Body of pancreas (tissue), 4 donors: ENCODE measurements at regions not wholly inside any gene's neighbourhood (a gene's known extent, or its start where the extent isn't known, plus 50 kb on each side); places are given as distances from the start of the nearest gene placed in this dataset.

ENCODE experiments used
- ATAC-seq: fragments of 150-250 bp; one replicate; pipeline ENCODE4 v1.9.1; 2016
- DNase-seq, 4 donors: peaks; one replicate each; pipeline ENCODE4 v3.0.0-alpha.2; 2019
- H3K27ac ChIP-seq, 4 donors: fragments of 200-600 bp; sonication (generic); 1 replicate in 3 of 4; 2 replicates in 1 of 4; pipeline versions ENCODE4 v1.5.1 to v1.6.1; 2016 to 2019; ENCODE audit warnings: mild to moderate bottlenecking in 1 of 4, mixed read lengths in 1 of 4, moderate library complexity in 1 of 4
- H3K27me3 ChIP-seq, 2 donors: fragments of 200-600 bp; sonication (generic); one replicate each; pipeline ENCODE4 v1.6.0; 2016; ENCODE audit warnings: mild to moderate bottlenecking in 1 of 2
- H3K36me3 ChIP-seq, 2 donors: fragments of 200-600 bp; sonication (generic); replicated peaks in 1 of 2; 2 replicates each; pipeline ENCODE4 v1.5.1; 2016; ENCODE audit warnings: low read depth in 2 of 2; ENCODE audit not compliant: insufficient read depth in 1 of 2
- H3K4me1 ChIP-seq: fragments of 200-600 bp; sonication (generic); one replicate; pipeline ENCODE4 v1.6.0; 2016
- H3K4me3 ChIP-seq, 2 donors: fragments of 200-600 bp; sonication (generic); 1 replicate in 1 of 2; 2 replicates in 1 of 2; pipeline ENCODE4 v1.5.1; 2016 to 2019
- H3K9me3 ChIP-seq, 3 donors: fragments of 200-600 bp; sonication (generic); 1 replicate in 2 of 3; 2 replicates in 1 of 3; pipeline ENCODE4 v1.5.1; 2016
- POLR2A ChIP-seq, 3 donors: fragments of 450-650 bp; IDR thresholded peaks; one replicate each; pipeline ENCODE4 v1.6.1; 2016; ENCODE audit warnings: antibody characterized with exemption in 3 of 3, mild to moderate bottlenecking in 2 of 3
- WGBS, 2 donors: methylation state at CpG; one replicate each; pipeline ENCODE4 v1.1.5; 2017; 5-methylcytosine and 5-hydroxymethylcytosine counted together
- intact Hi-C: fragments of 100-400 bp; cut with DNase I; formaldehyde crosslinking; loops from one replicate; pipeline ENCODE4 v1.15.1; 2023
- TF ChIP-seq, protein P1 (sequence below), 7 experiments: fragments of 450-650 bp in 4 of 7; fragments of 200-600 bp in 3 of 7; sonication (generic) in 3 of 7; IDR thresholded peaks; one replicate each; pipeline ENCODE4 v1.5.1; 2016 to 2019; ENCODE audit warnings: antibody characterized with exemption in 7 of 7

DNA sequence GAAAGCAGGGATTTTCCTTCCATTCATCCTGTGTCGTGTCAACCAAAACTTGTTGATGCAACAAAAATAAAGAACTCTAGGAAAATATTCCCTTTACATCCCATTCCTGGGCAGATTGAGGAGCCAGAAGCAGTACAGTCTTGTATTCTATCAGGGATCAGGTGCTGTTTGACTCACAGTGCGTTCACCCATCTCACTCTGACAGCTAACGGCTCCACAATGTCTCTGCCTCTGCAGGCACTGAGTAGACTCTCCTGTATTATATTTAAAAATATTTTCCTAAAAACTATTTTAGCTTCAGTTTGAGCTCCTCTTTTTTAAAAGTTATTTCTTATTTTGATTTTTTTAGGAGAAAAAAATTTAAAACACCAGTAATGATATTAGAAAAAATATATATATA, 600.6 kb upstream of the SALL3 start:
- intact Hi-C loops: no loop called here
- H3K27me3 ChIP-seq: no peaks in the 10 kb centered on the region

DNA sequence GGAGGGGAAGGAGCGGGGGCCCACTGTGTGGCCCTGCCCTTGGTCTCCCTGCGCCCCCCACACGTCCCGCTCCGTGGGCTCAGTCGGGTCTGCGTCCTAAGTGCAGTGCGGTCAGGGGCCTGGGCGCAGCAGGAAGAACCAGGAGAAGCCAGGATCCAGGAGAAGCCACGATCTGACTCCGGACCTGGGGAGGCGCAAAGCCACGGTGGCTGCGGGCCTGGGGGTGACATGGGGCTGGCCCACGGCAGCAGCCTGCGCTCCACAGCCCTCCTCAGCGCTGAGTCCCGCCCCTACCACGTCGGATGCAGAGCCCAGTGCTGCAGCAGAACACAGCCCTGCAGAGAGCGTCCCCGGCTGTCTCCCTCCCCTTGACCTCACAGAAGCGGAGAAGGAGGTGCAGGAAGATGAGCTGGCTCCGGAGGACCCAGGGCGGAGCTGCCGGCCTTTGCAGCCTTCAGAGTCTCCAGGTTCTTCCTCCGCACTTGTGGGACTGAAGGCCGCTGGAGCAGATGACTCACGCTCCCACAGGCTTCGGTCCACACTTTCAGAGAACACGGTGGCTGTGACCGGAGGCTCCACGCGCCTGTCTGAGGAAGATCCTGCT, 589.2 kb upstream of the SALL3 start:
- no peak for DNase-seq
- no peak overlapping the region for H3K27ac ChIP-seq
- 81 to 84% methylated on average over 21 to 25 of the region's 34 CpGs for WGBS, 2 donors
- intact Hi-C loops: no loop called here
- no peaks in the 10 kb centered on the region for H3K4me1 ChIP-seq
- no peak overlapping the region for H3K4me3 ChIP-seq
- H3K36me3 ChIP-seq: no peaks in the 10 kb centered on the region
- H3K9me3 ChIP-seq: no peaks in the 10 kb centered on the region
- no peak for ATAC-seq
- no peaks in the 10 kb centered on the region for H3K27me3 ChIP-seq
- TF ChIP-seq, protein P1, sequence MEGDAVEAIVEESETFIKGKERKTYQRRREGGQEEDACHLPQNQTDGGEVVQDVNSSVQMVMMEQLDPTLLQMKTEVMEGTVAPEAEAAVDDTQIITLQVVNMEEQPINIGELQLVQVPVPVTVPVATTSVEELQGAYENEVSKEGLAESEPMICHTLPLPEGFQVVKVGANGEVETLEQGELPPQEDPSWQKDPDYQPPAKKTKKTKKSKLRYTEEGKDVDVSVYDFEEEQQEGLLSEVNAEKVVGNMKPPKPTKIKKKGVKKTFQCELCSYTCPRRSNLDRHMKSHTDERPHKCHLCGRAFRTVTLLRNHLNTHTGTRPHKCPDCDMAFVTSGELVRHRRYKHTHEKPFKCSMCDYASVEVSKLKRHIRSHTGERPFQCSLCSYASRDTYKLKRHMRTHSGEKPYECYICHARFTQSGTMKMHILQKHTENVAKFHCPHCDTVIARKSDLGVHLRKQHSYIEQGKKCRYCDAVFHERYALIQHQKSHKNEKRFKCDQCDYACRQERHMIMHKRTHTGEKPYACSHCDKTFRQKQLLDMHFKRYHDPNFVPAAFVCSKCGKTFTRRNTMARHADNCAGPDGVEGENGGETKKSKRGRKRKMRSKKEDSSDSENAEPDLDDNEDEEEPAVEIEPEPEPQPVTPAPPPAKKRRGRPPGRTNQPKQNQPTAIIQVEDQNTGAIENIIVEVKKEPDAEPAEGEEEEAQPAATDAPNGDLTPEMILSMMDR (IDR thresholded peaks at IDR 0.05): no peak
- no peak for TF ChIP-seq POLR2A (IDR thresholded peaks at IDR 0.05)

More for the DNA sequence above, 600.6 kb upstream of the SALL3 start:
- H3K9me3 ChIP-seq: no peaks in the 10 kb centered on the region
- no peak overlapping the region for H3K4me3 ChIP-seq
- H3K36me3 ChIP-seq: no peaks in the 10 kb centered on the region
- no peak for DNase-seq
- TF ChIP-seq POLR2A (IDR thresholded peaks at IDR 0.05): no peak
- TF ChIP-seq, protein P1 (IDR thresholded peaks at IDR 0.05): no peak
- no peak overlapping the region for H3K27ac ChIP-seq
- WGBS, 2 donors: 83 to 94% methylated on average over 3 of the region's 3 CpGs
- H3K4me1 ChIP-seq: no peaks in the 10 kb centered on the region
- ATAC-seq: no peak

DNA sequence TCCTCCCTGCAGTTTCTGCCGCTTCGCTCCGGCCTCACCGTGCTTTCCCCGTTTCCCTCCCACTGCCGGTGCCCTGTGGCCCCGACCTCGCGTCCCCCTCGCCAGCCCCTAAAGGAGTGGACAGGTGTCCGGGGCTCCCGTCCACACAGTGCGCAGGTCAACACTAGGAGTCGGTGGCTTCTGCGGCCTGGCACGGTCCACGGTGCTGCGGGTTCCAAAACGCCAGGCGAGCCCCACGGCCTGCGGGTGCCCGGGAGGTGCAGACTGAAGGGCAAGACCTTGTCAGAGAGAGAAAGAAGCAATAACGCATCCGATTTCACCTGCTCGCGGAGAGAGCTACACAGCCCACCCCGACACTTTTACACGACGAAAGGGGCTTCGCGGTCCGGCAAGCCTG, 588.7 kb upstream of the SALL3 start:
- no peak overlapping the region for H3K27ac ChIP-seq
- H3K9me3 ChIP-seq: no peaks in the 10 kb centered on the region
- WGBS, 2 donors: 78 to 84% methylated on average over 33 of the region's 33 CpGs
- intact Hi-C loops: no loop called here
- TF ChIP-seq POLR2A (IDR thresholded peaks at IDR 0.05): no peak
- TF ChIP-seq, protein P1 (IDR thresholded peaks at IDR 0.05): no peak
- DNase-seq (no peak), ATAC-seq (no peak)
- no peaks in the 10 kb centered on the region for H3K4me1 ChIP-seq
- no peak overlapping the region for H3K4me3 ChIP-seq
- H3K36me3 ChIP-seq: no peaks in the 10 kb centered on the region
- no peaks in the 10 kb centered on the region for H3K27me3 ChIP-seq

DNA sequence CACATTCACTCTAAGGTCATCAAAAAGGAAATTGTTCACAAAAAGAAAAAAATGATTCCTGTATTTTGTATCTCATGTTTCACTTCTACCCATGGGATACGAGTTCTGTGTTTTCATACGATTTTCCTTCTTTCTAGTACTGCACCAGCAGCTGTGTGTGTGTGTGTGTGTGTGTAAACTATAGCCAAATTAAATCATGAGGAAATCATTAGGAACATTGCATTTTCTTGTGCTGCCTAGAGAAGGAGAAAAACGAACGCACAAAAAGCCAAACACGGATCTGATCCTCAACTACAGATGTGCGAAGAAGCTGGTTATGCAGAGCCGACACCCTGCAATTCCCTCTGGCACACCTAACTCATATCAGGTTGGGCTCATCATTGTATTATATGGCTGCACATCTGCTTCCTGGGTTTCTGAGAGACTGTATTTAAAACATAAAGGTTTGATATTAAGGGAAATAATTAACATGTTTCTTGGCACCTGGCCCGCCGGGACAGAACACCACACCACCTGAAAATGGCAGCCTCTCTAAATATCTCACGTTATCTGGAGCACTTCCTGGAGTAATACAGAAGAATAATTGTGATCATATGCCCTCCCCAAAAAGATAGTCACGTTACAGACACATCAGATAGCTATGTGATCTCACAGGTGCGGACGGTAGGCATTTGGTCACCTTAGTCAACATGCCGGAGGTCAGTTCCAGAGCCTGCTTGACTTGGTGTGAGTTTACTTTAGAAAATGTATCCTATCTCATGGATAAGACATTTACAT, 586.3 kb upstream of the SALL3 start:
- Histone ChIP-seq H3K9me3 (no peaks in the 10 kb centered on the region), H3K4me1 (no peaks in the 10 kb centered on the region), H3K36me3 (no peaks in the 10 kb centered on the region), H3K4me3 (no peak overlapping the region), H3K27me3 (no peaks in the 10 kb centered on the region), H3K27ac (no peak overlapping the region)
- TF ChIP-seq, protein P1 (IDR thresholded peaks at IDR 0.05): no peak
- no peak for TF ChIP-seq POLR2A (IDR thresholded peaks at IDR 0.05)
- ATAC-seq (peak; percentile 55), DNase-seq (peak in 1 of 4 donors; percentile 38)
- WGBS, 2 donors: 29 to 33% methylated on average over 14 of the region's 14 CpGs
- intact Hi-C loops: no loop called here
